ENCODE measurements at regions not wholly inside any gene's neighbourhood (a gene's known extent, or its start where the extent isn't known, plus 50 kb on each side); places are given as distances from the start of the nearest gene placed in this dataset.

GRCh38 chr12:25788707-25789442, 169.6 kb upstream of the RASSF8 start:
- ChIA-PET CTCF (no interaction called here), POLR2A (no interaction called here)
- TF ChIP-seq CTCF (IDR thresholded peaks at IDR 0.05; ENCODE audit: control extremely low read depth, extremely low read depth, low read depth, missing control alignments) = no peak
- DNase-seq (ENCODE audit: extremely low spot score) = no peak

- DNase-seq (ENCODE audit: extremely low spot score) = no peak
- POLR2A ChIA-PET = no interaction called here
- no peak for TF ChIP-seq CTCF (IDR thresholded peaks at IDR 0.05; ENCODE audit: control extremely low read depth, extremely low read depth, low read depth, missing control alignments)
- CTCF ChIA-PET = interaction anchor here (1.6 kb wide), 1 partner anchor 23 kb away, joined by 5 read pairs; no protein-coding TSS in a partner anchor
These were observed 168.9 kb upstream of the RASSF8 start for GRCh38 chr12:25789541-25789944.

DNA sequence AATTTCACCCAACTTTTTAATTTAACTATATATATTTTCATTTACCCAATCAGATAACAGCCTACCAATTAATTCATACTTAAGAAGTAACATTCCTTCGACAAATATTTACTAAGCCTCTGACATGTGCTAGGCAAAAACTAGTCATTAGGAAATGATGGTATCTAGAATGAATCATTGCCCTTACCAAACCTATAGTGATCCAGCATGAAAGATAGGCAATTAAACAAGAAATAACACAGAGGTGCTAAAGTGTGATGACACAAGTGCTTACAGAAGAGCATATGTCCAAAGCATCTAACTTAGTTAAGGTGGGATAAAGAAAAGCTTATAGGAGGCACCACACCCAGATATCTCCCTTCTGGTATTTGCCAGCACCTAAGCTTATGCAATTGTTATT, 166.5 kb upstream of the RASSF8 start:
- POLR2A ChIA-PET = interaction anchor here (0.6 kb wide), 1 partner anchor 12 kb away, joined by 6 read pairs; no protein-coding TSS in a partner anchor
- no peak for TF ChIP-seq CTCF (IDR thresholded peaks at IDR 0.05; ENCODE audit: control extremely low read depth, extremely low read depth, low read depth, missing control alignments)
- DNase-seq (ENCODE audit: extremely low spot score) = no peak
- CTCF ChIA-PET = no interaction called here

- CTCF ChIA-PET = no interaction called here
- POLR2A ChIA-PET = no interaction called here
- DNase-seq (ENCODE audit: extremely low spot score) = no peak
- TF ChIP-seq CTCF (IDR thresholded peaks at IDR 0.05; ENCODE audit: control extremely low read depth, extremely low read depth, low read depth, missing control alignments) = no peak
These were observed 165.3 kb upstream of the RASSF8 start for GRCh38 chr12:25793196-25793595.

DNA sequence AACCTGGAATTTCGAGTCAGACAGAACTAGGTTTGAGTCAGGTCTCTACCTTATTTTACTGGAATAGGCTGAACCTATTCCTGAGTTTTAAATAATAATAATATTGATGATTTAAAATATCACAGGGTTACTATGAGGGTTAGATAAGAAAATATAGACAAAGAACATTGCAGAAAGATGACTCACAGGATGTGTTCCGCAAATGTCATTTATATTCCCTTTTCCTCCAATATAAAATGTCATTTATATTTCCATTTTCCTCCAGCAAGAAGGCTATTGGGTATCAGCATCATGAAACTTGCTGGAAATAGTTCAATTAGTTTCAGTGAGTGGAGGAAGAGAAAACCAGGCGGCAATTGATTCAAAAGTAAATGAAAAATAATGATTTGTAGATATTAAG, 163.9 kb upstream of the RASSF8 start:
- POLR2A ChIA-PET = no interaction called here
- CTCF ChIA-PET = no interaction called here
- no peak for DNase-seq (ENCODE audit: extremely low spot score)
- TF ChIP-seq CTCF (IDR thresholded peaks at IDR 0.05; ENCODE audit: control extremely low read depth, extremely low read depth, low read depth, missing control alignments) = no peak

DNA sequence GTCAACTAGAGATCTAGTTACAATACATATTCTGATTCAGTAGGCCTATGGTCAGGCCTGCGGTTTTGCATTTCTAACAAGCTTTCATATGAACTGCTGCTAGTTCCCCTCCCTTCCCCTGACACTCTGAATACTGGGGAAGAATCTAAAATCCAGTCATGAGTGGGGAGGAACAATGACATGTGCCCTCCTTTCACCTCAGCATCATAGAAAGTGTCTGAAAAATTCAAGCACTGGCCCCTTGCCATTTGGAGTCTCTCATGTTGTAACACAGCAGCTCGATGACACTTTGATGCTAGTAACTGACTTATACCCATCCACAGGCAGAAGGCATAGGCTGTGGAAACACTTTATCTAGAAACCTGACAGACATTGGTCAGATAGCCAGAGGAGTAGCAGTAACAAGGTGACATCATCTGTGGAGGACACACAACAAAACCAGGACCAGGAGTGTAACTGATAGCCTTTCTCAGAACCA, 161.9 kb upstream of the RASSF8 start:
- no peak for TF ChIP-seq CTCF (IDR thresholded peaks at IDR 0.05; ENCODE audit: control extremely low read depth, extremely low read depth, low read depth, missing control alignments)
- ChIA-PET CTCF (no interaction called here), POLR2A (no interaction called here)
- DNase-seq (ENCODE audit: extremely low spot score) = no peak
